C4-2B (cell line): ENCODE measurements at regions not wholly inside any gene's neighbourhood (a gene's known extent, or its start where the extent isn't known, plus 50 kb on each side); places are given as distances from the start of the nearest gene placed in this dataset.
"Not testable (repeated sequence)": the region's sequence is repeated elsewhere in the genome, so short reads cannot be mapped to it uniquely, and the experiment has no call there.

Experiments
- ZFX ChIP-seq: fragments of 450-650 bp; IDR thresholded peaks from 2 replicates; pipeline ENCODE4 v1.6.1; 2017
- TF ChIP-seq, protein P1 (sequence below): fragments of 450-650 bp; conservative IDR thresholded peaks from 2 replicates; pipeline ENCODE4 v1.5.1; 2017; ENCODE audit warnings: mild to moderate bottlenecking

DNA sequence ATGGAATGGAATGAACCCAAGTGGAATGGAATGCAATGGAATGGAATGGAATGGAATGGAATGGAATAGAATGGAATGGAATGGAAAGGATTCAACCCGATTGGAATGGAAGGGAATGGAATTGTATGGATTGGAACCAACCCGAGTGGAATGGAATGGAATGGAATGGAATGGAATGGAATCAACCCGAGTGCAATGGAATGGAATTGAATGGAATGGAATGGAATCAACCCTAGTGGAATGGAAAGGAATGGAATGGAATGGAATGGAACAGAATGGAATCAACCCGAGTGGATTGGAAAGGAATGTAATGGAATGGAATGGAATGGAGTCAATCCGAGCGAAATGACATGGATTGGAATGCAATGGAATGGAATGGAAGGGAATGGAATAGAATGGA is 1144.9 kb downstream of the RPIA start:
- TF ChIP-seq, protein P1, sequence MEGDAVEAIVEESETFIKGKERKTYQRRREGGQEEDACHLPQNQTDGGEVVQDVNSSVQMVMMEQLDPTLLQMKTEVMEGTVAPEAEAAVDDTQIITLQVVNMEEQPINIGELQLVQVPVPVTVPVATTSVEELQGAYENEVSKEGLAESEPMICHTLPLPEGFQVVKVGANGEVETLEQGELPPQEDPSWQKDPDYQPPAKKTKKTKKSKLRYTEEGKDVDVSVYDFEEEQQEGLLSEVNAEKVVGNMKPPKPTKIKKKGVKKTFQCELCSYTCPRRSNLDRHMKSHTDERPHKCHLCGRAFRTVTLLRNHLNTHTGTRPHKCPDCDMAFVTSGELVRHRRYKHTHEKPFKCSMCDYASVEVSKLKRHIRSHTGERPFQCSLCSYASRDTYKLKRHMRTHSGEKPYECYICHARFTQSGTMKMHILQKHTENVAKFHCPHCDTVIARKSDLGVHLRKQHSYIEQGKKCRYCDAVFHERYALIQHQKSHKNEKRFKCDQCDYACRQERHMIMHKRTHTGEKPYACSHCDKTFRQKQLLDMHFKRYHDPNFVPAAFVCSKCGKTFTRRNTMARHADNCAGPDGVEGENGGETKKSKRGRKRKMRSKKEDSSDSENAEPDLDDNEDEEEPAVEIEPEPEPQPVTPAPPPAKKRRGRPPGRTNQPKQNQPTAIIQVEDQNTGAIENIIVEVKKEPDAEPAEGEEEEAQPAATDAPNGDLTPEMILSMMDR, result not testable (repeated sequence)
- TF ChIP-seq ZFX, result not testable (repeated sequence)
